HEK293 (cell line): ENCODE measurements at regions not wholly inside any gene's neighbourhood (a gene's known extent, or its start where the extent isn't known, plus 50 kb on each side); places are given as distances from the start of the nearest gene placed in this dataset.

Experiments used
- CTCF ChIA-PET: fragments of 350-600 bp; formaldehyde crosslinking; extraction: SDS; loops from one replicate; lab custom pipeline; 2021; ENCODE audit warnings: antibody characterized with exemption; lab: Yijun Ruan, JAX
- POLR2A ChIA-PET: fragments of 300-600 bp; formaldehyde crosslinking; extraction: SDS; loops from one replicate; lab custom pipeline; 2020; ENCODE audit warnings: antibody characterized with exemption, inconsistent platforms; lab: Yijun Ruan, JAX
- H3K27ac ChIP-seq: fragments of 200-500 bp; sonication (Bioruptor generic); 2 replicates; pipeline ENCODE4 v1.5.1; 2014; ENCODE audit warnings: low read depth, low read length, control low read depth, inconsistent platforms; ENCODE audit errors: extremely low read depth
- H3K36me3 ChIP-seq, 2 experiments: fragments of 200-500 bp in 1 of 2; sonication (Bioruptor generic) in 1 of 2; 1 replicate in 1 of 2; 2 replicates in 1 of 2; pipeline ENCODE4 v1.5.1; 2014 to 2017; ENCODE audit warnings: inconsistent platforms in 2 of 2, low read length in 2 of 2; ENCODE audit not compliant: control insufficient read depth in 2 of 2, insufficient read depth in 1 of 2
- H3K4me1 ChIP-seq: fragments of 200-500 bp; sonication (Bioruptor generic); 2 replicates; pipeline ENCODE4 v1.5.1; 2014; ENCODE audit warnings: mild to moderate bottlenecking, low read length, inconsistent platforms; ENCODE audit not compliant: control insufficient read depth, insufficient read depth
- H3K4me3 ChIP-seq: 2 replicates; pipeline ENCODE4 v1.5.1; 2011; ENCODE audit warnings: low read depth, mild to moderate bottlenecking, control low read depth, low read length, moderate library complexity
- H3K9me3 ChIP-seq: fragments of 200-500 bp; sonication (Bioruptor generic); 2 replicates; pipeline ENCODE4 v1.5.1; 2014; ENCODE audit warnings: low read depth, low read length, inconsistent platforms; ENCODE audit not compliant: control insufficient read depth, insufficient read depth
- BCL6B ChIP-seq: fragments of 450-650 bp; formaldehyde crosslinking; IDR thresholded peaks from 2 replicates; pipeline ENCODE4 v1.5.1; 2017; ENCODE audit warnings: missing biosample characterization, missing genetic modification characterization
- IKZF3 ChIP-seq: fragments of 450-650 bp; IDR thresholded peaks from 2 replicates; pipeline ENCODE4 v1.5.0; 2018; ENCODE audit warnings: missing biosample characterization, mild to moderate bottlenecking, missing genetic modification characterization, moderate library complexity
- KLF1 ChIP-seq: fragments of 450-650 bp; formaldehyde crosslinking; IDR thresholded peaks from 2 replicates; pipeline ENCODE4 v1.5.1; 2016; ENCODE audit warnings: missing biosample characterization, missing genetic modification characterization
- REST ChIP-seq: fragments of 450-650 bp; formaldehyde crosslinking; IDR thresholded peaks from 2 replicates; pipeline ENCODE4 v1.5.1; 2016; ENCODE audit warnings: missing biosample characterization, missing genetic modification characterization
- ZFHX2 ChIP-seq: fragments of 450-650 bp; formaldehyde crosslinking; conservative IDR thresholded peaks from 2 replicates; pipeline ENCODE4 v1.5.1; 2016; ENCODE audit warnings: missing biosample characterization, missing genetic modification characterization
- ZNF121 ChIP-seq: fragments of 450-650 bp; formaldehyde crosslinking; IDR thresholded peaks from 2 replicates; pipeline ENCODE4 v1.5.1; 2016; ENCODE audit warnings: missing biosample characterization, missing genetic modification characterization
- ZNF157 ChIP-seq: fragments of 450-650 bp; formaldehyde crosslinking; IDR thresholded peaks from 2 replicates; pipeline ENCODE4 v1.5.1; 2016; ENCODE audit warnings: missing biosample characterization, missing genetic modification characterization
- ZNF280D ChIP-seq: fragments of 450-650 bp; formaldehyde crosslinking; IDR thresholded peaks from 2 replicates; pipeline ENCODE4 v1.5.1; 2016; ENCODE audit warnings: missing biosample characterization, missing genetic modification characterization
- ZNF302 ChIP-seq: fragments of 450-650 bp; formaldehyde crosslinking; IDR thresholded peaks from 2 replicates; pipeline ENCODE4 v1.5.1; 2016; ENCODE audit warnings: missing biosample characterization, missing genetic modification characterization, low read depth
- ZNF354C ChIP-seq: fragments of 450-650 bp; formaldehyde crosslinking; IDR thresholded peaks from 2 replicates; pipeline ENCODE4 v1.5.1; 2016; ENCODE audit warnings: missing biosample characterization, missing genetic modification characterization, low read depth, borderline replicate concordance
- ZNF362 ChIP-seq: fragments of 450-650 bp; formaldehyde crosslinking; IDR thresholded peaks from 2 replicates; pipeline ENCODE4 v1.5.1; 2016; ENCODE audit warnings: missing biosample characterization, missing genetic modification characterization
- ZNF555 ChIP-seq: fragments of 450-650 bp; formaldehyde crosslinking; conservative IDR thresholded peaks from 2 replicates; pipeline ENCODE4 v1.5.1; 2017; ENCODE audit warnings: missing biosample characterization, mild to moderate bottlenecking, missing genetic modification characterization, inconsistent platforms
- ZNF621 ChIP-seq: fragments of 450-650 bp; formaldehyde crosslinking; IDR thresholded peaks from 2 replicates; pipeline ENCODE4 v1.5.1; 2017; ENCODE audit warnings: missing biosample characterization, missing genetic modification characterization
- ZNF654 ChIP-seq: fragments of 450-650 bp; formaldehyde crosslinking; IDR thresholded peaks from 2 replicates; pipeline ENCODE4 v1.5.1; 2016; ENCODE audit warnings: low read depth, missing biosample characterization, missing genetic modification characterization
- TF ChIP-seq, protein P1 (sequence below): fragments of 450-650 bp; formaldehyde crosslinking; IDR thresholded peaks from 2 replicates; pipeline ENCODE4 v1.5.1; 2016; ENCODE audit warnings: missing biosample characterization, missing genetic modification characterization

- H3K4me3 ChIP-seq: no peak overlapping the region
- no peaks in the 10 kb centered on the region for H3K4me1 ChIP-seq
- POLR2A ChIA-PET: no interaction called here
- TF ChIP-seq ZNF654 (tag by site-specific recombination) (no peak), ZNF621 (tag by site-specific recombination) (no peak), ZNF121 (no peak), ZNF555 (tag by site-specific recombination) (no peak), REST (tag by site-specific recombination) (no peak)
- H3K9me3 ChIP-seq: no peaks in the 10 kb centered on the region
- CTCF ChIA-PET: no interaction called here
- no peaks in the 10 kb centered on the region for H3K36me3 ChIP-seq
- H3K27ac ChIP-seq: no peak overlapping the region
Observed at GRCh38 chr4:28636971-28637370, 1776.3 kb downstream of the STIM2 start.

GRCh38 chr4:28639747-28640146, 1779.1 kb downstream of the STIM2 start:
- Histone ChIP-seq H3K36me3 (no peaks in the 10 kb centered on the region), H3K27ac (no peak overlapping the region), H3K4me3 (no peak overlapping the region), H3K9me3 (no peaks in the 10 kb centered on the region), H3K4me1 (no peaks in the 10 kb centered on the region)
- ChIA-PET CTCF (no interaction called here), POLR2A (no interaction called here)
- TF ChIP-seq KLF1: no peak
- TF ChIP-seq, protein P1, sequence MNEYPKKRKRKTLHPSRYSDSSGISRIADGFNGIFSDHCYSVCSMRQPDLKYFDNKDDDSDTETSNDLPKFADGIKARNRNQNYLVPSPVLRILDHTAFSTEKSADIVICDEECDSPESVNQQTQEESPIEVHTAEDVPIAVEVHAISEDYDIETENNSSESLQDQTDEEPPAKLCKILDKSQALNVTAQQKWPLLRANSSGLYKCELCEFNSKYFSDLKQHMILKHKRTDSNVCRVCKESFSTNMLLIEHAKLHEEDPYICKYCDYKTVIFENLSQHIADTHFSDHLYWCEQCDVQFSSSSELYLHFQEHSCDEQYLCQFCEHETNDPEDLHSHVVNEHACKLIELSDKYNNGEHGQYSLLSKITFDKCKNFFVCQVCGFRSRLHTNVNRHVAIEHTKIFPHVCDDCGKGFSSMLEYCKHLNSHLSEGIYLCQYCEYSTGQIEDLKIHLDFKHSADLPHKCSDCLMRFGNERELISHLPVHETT (tag by site-specific recombination): no peak
- no peak for TF ChIP-seq IKZF3 (tag by site-specific recombination)
- no peak for TF ChIP-seq ZNF362 (tag by site-specific recombination)
- no peak for TF ChIP-seq ZNF280D
- no peak for TF ChIP-seq ZNF354C (tag by site-specific recombination)
- TF ChIP-seq ZNF302 (tag by site-specific recombination): no peak
- no peak for TF ChIP-seq ZFHX2 (tag by site-specific recombination)
- no peak for TF ChIP-seq BCL6B (tag by site-specific recombination)
- TF ChIP-seq ZNF157 (tag by site-specific recombination): no peak
